Lower lobe of right lung (tissue), 2 donors: ENCODE measurements at regions not wholly inside any gene's neighbourhood (a gene's known extent, or its start where the extent isn't known, plus 50 kb on each side); places are given as distances from the start of the nearest gene placed in this dataset.

Experiments used
- ATAC-seq, 2 donors: fragments of 200-7000 bp; cut with Tn5 transposase; one replicate each; pipeline ENCODE4 v1.9.1; 2020 to 2022; ENCODE audit warnings: mild to moderate bottlenecking in 2 of 2, moderate library complexity in 2 of 2
- DNase-seq: peaks from one replicate; pipeline ENCODE4 v3.0.0-alpha.2; 2020
- H3K27ac ChIP-seq: fragments of 200-600 bp; one replicate; pipeline ENCODE4 v1.8.0; 2022
- H3K27me3 ChIP-seq: fragments of 200-600 bp; one replicate; pipeline ENCODE4 v1.8.0; 2022; ENCODE audit warnings: low read depth
- H3K36me3 ChIP-seq: fragments of 200-600 bp; one replicate; pipeline ENCODE4 v1.8.0; 2022; ENCODE audit warnings: mild to moderate bottlenecking
- H3K4me1 ChIP-seq: fragments of 200-600 bp; one replicate; pipeline ENCODE4 v1.8.0; 2022
- H3K4me3 ChIP-seq: fragments of 200-600 bp; one replicate; pipeline ENCODE4 v1.8.0; 2022; ENCODE audit warnings: mild to moderate bottlenecking
- H3K9me3 ChIP-seq: fragments of 200-600 bp; one replicate; pipeline ENCODE4 v1.8.0; 2022
- intact Hi-C: fragments of 100-400 bp; cut with DNase I; formaldehyde crosslinking; loops from one replicate; pipeline ENCODE4 v1.11.0; 2022
- TF ChIP-seq, protein P1 (sequence below): fragments of 200-600 bp; IDR thresholded peaks from one replicate; pipeline ENCODE4 v1.8.0; 2022; ENCODE audit warnings: antibody characterized with exemption, mild to moderate bottlenecking
- donor health status: DM: no; HTN: yes; CAD: no; lungs with severe emphysema.

DNA sequence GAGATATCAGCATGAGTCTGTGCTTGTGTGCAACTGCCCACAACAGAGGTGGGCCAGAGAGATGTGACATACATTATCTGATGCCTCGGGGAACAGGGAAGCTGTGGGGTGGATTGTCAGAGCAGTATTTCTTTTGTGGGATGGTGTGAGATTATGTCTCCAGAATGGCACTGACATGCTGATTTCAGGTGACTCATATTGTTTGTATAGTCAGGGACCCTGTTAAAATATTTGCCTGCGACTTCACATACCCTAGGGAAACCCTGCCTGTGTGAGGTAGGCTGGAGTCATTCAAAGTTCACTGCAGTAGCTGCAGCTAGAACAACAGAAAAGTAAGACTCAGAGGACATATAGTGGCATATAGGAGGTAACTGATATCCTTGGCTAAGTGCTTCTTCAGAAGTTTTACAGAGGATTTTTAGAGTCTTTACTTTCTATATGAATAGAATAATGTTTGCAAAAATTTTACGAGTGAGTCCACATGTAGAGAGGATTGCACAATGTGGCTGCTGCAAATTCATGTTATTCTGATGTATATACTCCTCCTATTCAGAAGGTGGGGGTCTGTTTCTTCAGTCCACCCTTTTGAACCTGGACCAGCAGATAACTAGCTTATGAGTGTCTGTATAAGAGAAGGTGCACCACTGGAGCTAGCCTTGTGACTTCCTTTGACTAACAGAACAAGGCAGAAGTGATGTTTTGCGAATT, 89.3 kb downstream of the MACIR start:
- DNase-seq (no peak), ATAC-seq (no peak)
- TF ChIP-seq, protein P1, sequence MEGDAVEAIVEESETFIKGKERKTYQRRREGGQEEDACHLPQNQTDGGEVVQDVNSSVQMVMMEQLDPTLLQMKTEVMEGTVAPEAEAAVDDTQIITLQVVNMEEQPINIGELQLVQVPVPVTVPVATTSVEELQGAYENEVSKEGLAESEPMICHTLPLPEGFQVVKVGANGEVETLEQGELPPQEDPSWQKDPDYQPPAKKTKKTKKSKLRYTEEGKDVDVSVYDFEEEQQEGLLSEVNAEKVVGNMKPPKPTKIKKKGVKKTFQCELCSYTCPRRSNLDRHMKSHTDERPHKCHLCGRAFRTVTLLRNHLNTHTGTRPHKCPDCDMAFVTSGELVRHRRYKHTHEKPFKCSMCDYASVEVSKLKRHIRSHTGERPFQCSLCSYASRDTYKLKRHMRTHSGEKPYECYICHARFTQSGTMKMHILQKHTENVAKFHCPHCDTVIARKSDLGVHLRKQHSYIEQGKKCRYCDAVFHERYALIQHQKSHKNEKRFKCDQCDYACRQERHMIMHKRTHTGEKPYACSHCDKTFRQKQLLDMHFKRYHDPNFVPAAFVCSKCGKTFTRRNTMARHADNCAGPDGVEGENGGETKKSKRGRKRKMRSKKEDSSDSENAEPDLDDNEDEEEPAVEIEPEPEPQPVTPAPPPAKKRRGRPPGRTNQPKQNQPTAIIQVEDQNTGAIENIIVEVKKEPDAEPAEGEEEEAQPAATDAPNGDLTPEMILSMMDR: no peak
- no peaks in the 10 kb centered on the region for H3K36me3 ChIP-seq
- intact Hi-C loops: no loop called here
- no peaks in the 10 kb centered on the region for H3K27me3 ChIP-seq
- no peak overlapping the region for H3K4me3 ChIP-seq
- H3K9me3 ChIP-seq: no peaks in the 10 kb centered on the region
- no peaks in the 10 kb centered on the region for H3K4me1 ChIP-seq
- no peak overlapping the region for H3K27ac ChIP-seq

DNA sequence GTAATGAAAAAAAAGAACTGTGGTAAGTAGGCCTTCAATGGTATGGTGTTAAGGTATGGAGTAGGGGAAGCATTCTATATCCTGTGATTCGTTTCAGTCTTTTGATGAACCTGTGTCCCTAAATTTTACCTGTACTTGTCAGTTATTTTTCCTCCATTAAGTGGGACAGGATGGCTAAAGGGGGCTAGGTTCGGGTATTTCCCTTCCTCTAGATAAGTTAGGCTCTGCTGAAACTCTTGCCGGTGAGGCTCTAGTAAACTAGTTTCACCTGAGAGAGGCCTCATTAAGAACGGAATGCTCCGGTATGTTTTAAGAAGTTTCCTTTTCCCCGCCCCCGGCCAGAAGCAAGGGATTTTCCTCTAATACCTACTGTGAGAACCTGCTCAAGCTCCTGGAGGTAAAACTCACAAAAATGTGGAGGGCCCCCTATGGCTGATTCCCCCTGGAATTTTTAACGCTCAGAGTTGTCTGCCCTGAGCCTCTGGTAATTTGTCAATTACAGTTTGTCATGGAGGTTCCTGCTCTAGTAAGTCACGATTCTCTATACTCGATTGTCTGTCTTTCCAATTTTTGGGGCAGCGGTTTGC, 87.7 kb downstream of the MACIR start:
- no peaks in the 10 kb centered on the region for H3K4me1 ChIP-seq
- DNase-seq (no peak), ATAC-seq (no peak)
- TF ChIP-seq, protein P1: no peak
- no peaks in the 10 kb centered on the region for H3K9me3 ChIP-seq
- no peaks in the 10 kb centered on the region for H3K36me3 ChIP-seq
- H3K4me3 ChIP-seq: no peak overlapping the region
- no peak overlapping the region for H3K27ac ChIP-seq
- H3K27me3 ChIP-seq: no peaks in the 10 kb centered on the region
- intact Hi-C loops: no loop called here

DNA sequence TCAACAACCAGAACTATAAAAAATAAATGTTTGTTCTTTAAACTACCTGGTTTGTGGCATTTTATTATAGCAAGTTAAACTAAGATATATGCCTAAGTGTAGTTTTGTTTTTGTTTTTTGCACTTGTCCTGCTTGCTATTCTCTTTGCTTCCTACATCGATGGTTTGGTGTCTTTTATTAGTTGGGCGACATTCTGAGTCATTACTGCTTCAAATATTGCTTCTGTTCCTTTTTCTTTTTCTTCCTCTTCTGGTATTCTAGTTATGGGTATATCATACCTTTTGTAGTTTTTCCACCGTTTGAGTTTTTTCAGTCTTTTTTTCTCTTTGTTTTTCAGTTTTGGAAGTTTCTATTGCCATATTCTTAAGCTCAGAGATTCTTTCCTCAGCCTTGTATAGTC, 86.9 kb downstream of the MACIR start:
- Histone ChIP-seq H3K9me3 (no peaks in the 10 kb centered on the region), H3K27ac (no peak overlapping the region), H3K4me1 (no peaks in the 10 kb centered on the region), H3K4me3 (no peak overlapping the region), H3K36me3 (no peaks in the 10 kb centered on the region), H3K27me3 (no peaks in the 10 kb centered on the region)
- intact Hi-C loops: no loop called here
- TF ChIP-seq, protein P1: no peak
- ATAC-seq (no peak), DNase-seq (no peak)

DNA sequence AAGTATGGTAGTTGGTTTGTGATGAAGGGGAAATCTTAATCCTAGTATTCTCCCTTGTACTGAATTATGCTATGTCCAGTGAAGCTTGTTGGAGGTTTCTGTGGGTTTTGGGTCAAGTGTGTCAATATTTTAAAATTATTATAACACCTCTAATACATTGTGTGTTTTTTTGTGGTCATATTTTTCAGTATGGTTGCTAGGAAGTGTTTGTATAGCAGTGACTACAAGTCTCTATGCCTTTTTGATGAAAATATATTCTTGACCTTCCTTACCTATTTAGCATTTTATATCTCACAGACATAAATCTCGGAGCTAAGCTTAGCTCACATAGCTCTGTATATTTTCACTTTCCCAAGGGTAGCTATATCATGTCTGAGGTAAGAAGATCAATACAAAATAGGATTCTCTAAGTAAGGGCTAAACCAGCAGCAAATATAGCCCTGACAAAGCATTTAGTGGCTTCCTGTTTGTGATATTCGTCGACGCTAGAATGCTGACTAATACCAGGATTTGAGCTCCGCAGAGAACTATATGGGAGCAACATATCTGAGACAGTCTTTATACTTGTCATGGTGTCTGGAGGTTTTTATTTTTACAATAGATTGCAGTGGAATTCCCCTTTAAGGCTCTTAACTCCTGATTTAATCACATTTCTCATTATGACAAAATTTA, 82.3 kb downstream of the MACIR start:
- no peaks in the 10 kb centered on the region for H3K4me1 ChIP-seq
- no peaks in the 10 kb centered on the region for H3K27me3 ChIP-seq
- no peaks in the 10 kb centered on the region for H3K36me3 ChIP-seq
- intact Hi-C loops: no loop called here
- no peaks in the 10 kb centered on the region for H3K9me3 ChIP-seq
- DNase-seq: no peak
- H3K27ac ChIP-seq: no peak overlapping the region
- TF ChIP-seq, protein P1: no peak
- ATAC-seq: no peak
- no peak overlapping the region for H3K4me3 ChIP-seq

DNA sequence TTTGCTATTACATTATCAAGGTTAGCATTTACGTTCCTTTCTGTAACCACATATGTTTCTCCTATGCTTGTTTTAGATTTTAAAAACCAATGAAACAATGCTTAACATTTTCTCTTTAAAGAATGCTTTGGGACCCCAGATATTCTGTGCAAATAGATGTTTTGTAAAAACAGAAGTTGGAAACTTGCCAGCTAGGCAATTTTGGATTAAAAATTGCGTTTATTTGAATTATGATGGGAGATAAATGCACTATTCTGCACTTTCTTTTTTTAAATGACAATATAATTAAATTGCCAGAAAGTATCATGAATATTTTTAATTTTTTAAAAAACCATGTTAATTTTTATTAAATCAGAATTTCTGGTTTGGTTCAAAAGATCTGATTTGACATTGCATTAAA, 81.6 kb downstream of the MACIR start:
- Histone ChIP-seq H3K4me3 (no peak overlapping the region), H3K27ac (no peak overlapping the region), H3K27me3 (no peaks in the 10 kb centered on the region), H3K36me3 (no peaks in the 10 kb centered on the region), H3K4me1 (no peaks in the 10 kb centered on the region), H3K9me3 (no peaks in the 10 kb centered on the region)
- DNase-seq (no peak), ATAC-seq (no peak)
- intact Hi-C loops: no loop called here
- TF ChIP-seq, protein P1: no peak
